ENCODE measurements at regions not wholly inside any gene's neighbourhood (a gene's known extent, or its start where the extent isn't known, plus 50 kb on each side); places are given as distances from the start of the nearest gene placed in this dataset.

- DNase-seq (ENCODE audit: low read depth in 3 of 3) = no peak
Observed at GRCh38 chr22:48752451-48753380, 1075.0 kb downstream of the BRD1 start.

- DNase-seq (ENCODE audit: low read depth in 3 of 3) = no peak
Observed at GRCh38 chr22:48751539-48752437, 1075.9 kb downstream of the BRD1 start.

- DNase-seq (ENCODE audit: low read depth in 3 of 3) = no peak
Observed at GRCh38 chr22:48750826-48751440, 1076.7 kb downstream of the BRD1 start.

GRCh38 chr22:48750282-48750681 is 1077.4 kb downstream of the BRD1 start:
- DNase-seq (ENCODE audit: low read depth in 3 of 3) = no peak

- no peak for DNase-seq (ENCODE audit: low read depth in 3 of 3)
Observed at GRCh38 chr22:48749555-48750227, 1078.0 kb downstream of the BRD1 start.

GRCh38 chr22:48748860-48749554 is 1078.7 kb downstream of the BRD1 start:
- no peak for DNase-seq (ENCODE audit: low read depth in 3 of 3)

- no peak for DNase-seq (ENCODE audit: low read depth in 3 of 3)
Observed at GRCh38 chr22:48748113-48748859, 1079.4 kb downstream of the BRD1 start.

GRCh38 chr22:48746789-48747425 is 1080.8 kb downstream of the BRD1 start:
- no peak for DNase-seq (ENCODE audit: low read depth in 3 of 3)

GRCh38 chr22:48745842-48746788 is 1081.6 kb downstream of the BRD1 start:
- DNase-seq (ENCODE audit: low read depth in 3 of 3) = no peak

GRCh38 chr22:48744967-48745841 is 1082.5 kb downstream of the BRD1 start:
- DNase-seq (ENCODE audit: low read depth in 3 of 3) = no peak

- no peak for DNase-seq (ENCODE audit: low read depth in 3 of 3)
Observed at GRCh38 chr22:48744283-48744641, 1083.4 kb downstream of the BRD1 start.

- DNase-seq (ENCODE audit: low read depth in 3 of 3) = no peak
Observed at GRCh38 chr22:48743601-48744282, 1083.9 kb downstream of the BRD1 start.

GRCh38 chr22:48742556-48743343 is 1084.9 kb downstream of the BRD1 start:
- no peak for DNase-seq (ENCODE audit: low read depth in 3 of 3)

GRCh38 chr22:48742191-48742555 is 1085.5 kb downstream of the BRD1 start:
- DNase-seq (ENCODE audit: low read depth in 3 of 3) = no peak

- DNase-seq (ENCODE audit: low read depth in 3 of 3) = no peak
Observed at GRCh38 chr22:48741540-48741939, 1086.1 kb downstream of the BRD1 start.

- no peak for DNase-seq (ENCODE audit: low read depth in 3 of 3)
Observed at GRCh38 chr22:48740731-48741405, 1086.8 kb downstream of the BRD1 start.
